ENCODE measurements at regions not wholly inside any gene's neighbourhood (a gene's known extent, or its start where the extent isn't known, plus 50 kb on each side); places are given as distances from the start of the nearest gene placed in this dataset.

- DNase-seq (ENCODE audit: low spot score), result no peak
Measured at GRCh38 chr2:45177870-45178269, 168.6 kb upstream of the SIX2 start.

GRCh38 chr2:45176390-45176789 is 167.1 kb upstream of the SIX2 start:
- no peak for DNase-seq (ENCODE audit: low spot score)

GRCh38 chr2:45173513-45173912 is 164.3 kb upstream of the SIX2 start:
- no peak for DNase-seq (ENCODE audit: low spot score)

DNA sequence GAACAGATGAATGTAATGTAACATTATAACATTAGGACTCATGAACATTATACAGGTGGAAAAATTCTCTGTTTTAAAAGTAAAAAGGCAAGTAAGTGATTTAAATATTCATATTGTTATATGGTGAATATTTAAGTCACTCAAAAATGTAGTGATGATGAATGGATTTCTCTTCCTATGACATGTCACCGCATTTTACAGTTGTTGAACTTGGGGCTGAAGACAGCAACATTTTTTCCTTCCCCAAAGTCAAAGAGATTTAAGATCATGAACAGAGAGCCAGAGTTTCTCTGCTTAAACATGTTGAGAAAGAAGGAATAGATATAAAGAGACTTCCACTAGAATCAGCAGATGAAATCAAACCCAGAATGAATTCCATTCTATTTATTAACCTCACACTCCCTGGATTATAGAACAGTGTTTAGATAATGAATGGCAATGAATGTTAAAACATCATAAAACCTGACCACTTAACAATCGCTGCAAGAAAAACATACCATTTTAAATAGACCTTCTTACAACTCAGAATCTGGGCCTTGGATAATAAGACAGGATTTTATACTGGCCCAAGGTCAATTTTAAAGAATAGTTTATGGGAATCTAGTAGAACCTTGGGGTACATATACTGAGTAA is 163.6 kb upstream of the SIX2 start:
- DNase-seq (ENCODE audit: low spot score), result no peak

GRCh38 chr2:45172142-45172541 is 162.9 kb upstream of the SIX2 start:
- no peak for DNase-seq (ENCODE audit: low spot score)

DNA sequence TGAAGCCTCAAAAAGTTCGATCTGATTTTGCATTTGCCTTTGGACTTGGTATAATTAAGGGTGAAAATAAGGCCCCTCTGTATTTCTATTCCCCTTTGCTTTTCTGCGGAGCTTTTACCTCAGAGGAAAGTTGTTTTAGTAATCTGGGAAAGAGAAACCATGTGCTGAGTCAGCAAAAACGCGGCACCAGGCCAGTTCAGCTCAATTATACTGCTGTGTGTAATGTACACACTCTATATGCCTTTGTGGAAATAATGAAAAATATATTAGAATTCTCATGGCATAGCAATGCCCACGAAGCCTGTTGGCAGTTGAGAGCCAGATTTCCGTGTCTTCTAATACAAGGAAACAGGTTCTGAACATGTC is 161.9 kb upstream of the SIX2 start:
- DNase-seq (ENCODE audit: low spot score), result no peak

- DNase-seq (ENCODE audit: low spot score), result no peak
Measured at GRCh38 chr2:45170191-45171135, 161.2 kb upstream of the SIX2 start.

GRCh38 chr2:45169339-45170190 is 160.3 kb upstream of the SIX2 start:
- peak; percentile 11 for DNase-seq (ENCODE audit: low spot score)

GRCh38 chr2:45168711-45169338 is 159.6 kb upstream of the SIX2 start:
- peak; percentile 30 for DNase-seq (ENCODE audit: low spot score)

- no peak for DNase-seq (ENCODE audit: low spot score)
Measured at GRCh38 chr2:45167920-45168629, 158.8 kb upstream of the SIX2 start.

- no peak for DNase-seq (ENCODE audit: low spot score)
Measured at GRCh38 chr2:45166229-45166890, 157.1 kb upstream of the SIX2 start.

- DNase-seq (ENCODE audit: low spot score), result no peak
Measured at GRCh38 chr2:45162711-45163110, 153.5 kb upstream of the SIX2 start.

DNA sequence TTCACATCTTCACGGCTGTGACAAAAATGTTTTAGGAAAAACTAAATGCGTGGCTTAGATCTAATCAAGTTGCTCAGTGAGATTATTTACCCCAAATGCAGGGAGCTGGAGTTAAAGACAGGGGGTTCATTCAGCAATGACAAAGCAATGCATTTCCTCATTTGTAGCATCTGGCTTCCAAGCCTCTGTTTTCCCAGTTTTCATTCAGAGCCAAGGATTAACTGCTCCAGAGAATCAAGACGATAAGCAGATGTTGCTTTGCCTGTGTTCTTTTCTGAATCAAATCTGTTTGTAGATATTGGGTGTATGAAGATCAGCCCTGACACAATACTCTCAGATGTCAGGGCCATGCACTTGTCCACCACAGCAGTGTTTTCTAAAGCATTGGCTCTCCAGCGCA is 147.4 kb upstream of the SIX2 start:
- no peak for DNase-seq (ENCODE audit: low spot score)

DNA sequence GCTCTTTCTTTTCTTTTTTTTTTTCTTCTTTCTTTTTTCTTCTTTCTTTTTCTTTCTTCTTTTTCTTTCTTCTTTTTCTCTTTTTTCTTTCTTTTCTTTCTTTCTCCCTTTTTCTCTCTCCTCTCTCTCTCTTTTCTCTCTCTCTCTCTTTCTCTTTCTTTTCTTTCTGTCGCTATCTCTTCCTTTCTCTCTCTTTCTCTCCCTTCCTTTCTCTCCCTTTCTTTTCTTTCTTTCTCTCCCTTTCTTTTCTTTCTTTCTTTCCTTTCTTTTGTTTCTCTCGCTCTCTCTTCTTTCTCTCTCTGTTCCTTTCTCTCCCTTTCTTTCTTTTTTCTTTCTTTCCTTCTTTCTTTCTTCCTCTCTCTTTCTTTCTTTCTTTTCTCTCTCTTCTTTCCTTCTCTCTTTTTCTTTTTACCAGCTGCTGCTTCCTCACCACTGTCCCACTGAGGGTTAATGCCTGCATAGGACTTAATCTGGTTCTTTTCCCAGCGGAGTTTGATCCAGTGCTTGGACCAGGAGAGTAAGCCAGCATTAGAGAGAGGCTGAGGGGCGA is 145.4 kb upstream of the SIX2 start:
- DNase-seq (ENCODE audit: low spot score), result no peak

GRCh38 chr2:45154144-45154543 is 144.9 kb upstream of the SIX2 start:
- no peak for DNase-seq (ENCODE audit: low spot score)

GRCh38 chr2:45153121-45153520 is 143.9 kb upstream of the SIX2 start:
- no peak for DNase-seq (ENCODE audit: low spot score)

DNA sequence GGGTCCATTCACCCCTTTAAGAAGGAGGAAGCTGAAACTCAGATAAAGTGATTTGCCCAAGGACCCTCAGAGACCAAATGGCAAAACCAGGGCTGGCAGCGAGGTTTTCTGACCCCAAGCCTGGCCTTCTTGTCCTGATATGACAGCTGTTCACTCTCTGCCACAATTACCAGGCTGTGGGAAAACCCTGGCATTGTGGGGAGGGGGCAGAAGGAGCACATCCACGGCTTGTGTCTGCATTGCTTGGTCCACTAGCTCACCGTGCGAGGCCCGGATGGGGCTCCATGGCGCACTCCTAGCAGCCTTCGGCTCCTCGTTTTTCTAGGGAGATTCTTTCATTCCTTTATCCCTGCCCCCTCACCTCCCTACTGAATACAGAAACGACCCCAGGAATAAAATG is 143.4 kb upstream of the SIX2 start:
- DNase-seq (ENCODE audit: low spot score), result no peak

- DNase-seq (ENCODE audit: low spot score), result no peak
Measured at GRCh38 chr2:45145073-45145899, 136.0 kb upstream of the SIX2 start.
